Testis (tissue), 2 donors: ENCODE measurements at regions not wholly inside any gene's neighbourhood (a gene's known extent, or its start where the extent isn't known, plus 50 kb on each side); places are given as distances from the start of the nearest gene placed in this dataset.

ENCODE experiments used
- DNase-seq: peaks from one replicate; pipeline ENCODE4 v3.0.0-alpha.2; 2019
- H3K27ac ChIP-seq, 2 donors: fragments of 200-600 bp; sonication (generic); one replicate each; pipeline ENCODE4 v1.5.1; 2019
- H3K27me3 ChIP-seq: fragments of 200-600 bp; sonication (generic); one replicate; pipeline ENCODE4 v1.5.1; 2019
- H3K36me3 ChIP-seq: fragments of 200-600 bp; sonication (generic); one replicate; pipeline ENCODE4 v1.5.1; 2017; ENCODE audit warnings: low read depth; ENCODE audit errors: missing control alignments
- H3K4me1 ChIP-seq: fragments of 200-600 bp; sonication (generic); one replicate; pipeline ENCODE4 v1.5.1; 2019
- H3K4me3 ChIP-seq, 2 donors: fragments of 200-600 bp; sonication (generic); one replicate each; pipeline ENCODE4 v1.5.1; 2017 to 2019
- H3K9me3 ChIP-seq: fragments of 200-600 bp; sonication (generic); one replicate; pipeline ENCODE4 v1.5.1; 2017
- POLR2A ChIP-seq: fragments of 450-650 bp; IDR thresholded peaks from one replicate; pipeline ENCODE4 v1.6.1; 2017; ENCODE audit warnings: antibody characterized with exemption, mild to moderate bottlenecking, moderate library complexity
- WGBS, 2 donors: methylation state at CpG; one replicate each; pipeline ENCODE4 v1.1.5; 2018; 5-methylcytosine and 5-hydroxymethylcytosine counted together
- intact Hi-C: fragments of 100-400 bp; cut with DNase I; formaldehyde crosslinking; loops from one replicate; pipeline ENCODE4 v1.15.1; 2023; ENCODE audit warnings: low total_unique reads
- TF ChIP-seq, protein P1 (sequence below), 3 experiments: fragments of 450-650 bp in 2 of 3; fragments of 200-600 bp in 1 of 3; sonication (generic) in 1 of 3; IDR thresholded peaks; one replicate each; pipeline ENCODE4 v1.5.1; 2016 to 2019; ENCODE audit warnings: antibody characterized with exemption in 3 of 3, mild to moderate bottlenecking in 2 of 3, moderate library complexity in 1 of 3

DNA sequence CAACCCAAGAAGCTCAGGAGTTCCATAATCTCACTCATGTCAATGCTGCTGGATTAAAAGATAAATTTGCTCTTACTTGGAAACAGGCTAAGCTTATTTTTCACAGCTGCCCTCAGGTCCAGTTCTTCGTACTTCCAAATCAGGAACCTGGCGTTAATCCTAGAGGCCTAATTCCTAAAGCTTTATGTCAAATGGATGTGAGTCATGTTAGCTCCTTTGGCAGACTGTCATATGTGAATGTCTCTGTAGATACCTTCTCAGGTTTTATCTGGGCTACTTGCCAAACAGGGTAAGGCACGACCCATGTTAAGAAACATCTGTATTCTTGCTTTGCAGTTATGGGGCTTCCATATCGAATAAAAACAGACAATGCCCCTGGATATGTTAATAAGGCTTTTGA, 504.6 kb downstream of the ALG10 start:
- Histone ChIP-seq H3K27ac (no peak overlapping the region), H3K9me3 (no peaks in the 10 kb centered on the region), H3K27me3 (no peaks in the 10 kb centered on the region), H3K36me3 (no peaks in the 10 kb centered on the region), H3K4me1 (no peaks in the 10 kb centered on the region), H3K4me3 (no peak overlapping the region)
- intact Hi-C loops: no loop called here
- WGBS, 2 donors: 54 to 56% methylated on average over 4 of the region's 4 CpGs
- TF ChIP-seq POLR2A: no peak
- TF ChIP-seq, protein P1, sequence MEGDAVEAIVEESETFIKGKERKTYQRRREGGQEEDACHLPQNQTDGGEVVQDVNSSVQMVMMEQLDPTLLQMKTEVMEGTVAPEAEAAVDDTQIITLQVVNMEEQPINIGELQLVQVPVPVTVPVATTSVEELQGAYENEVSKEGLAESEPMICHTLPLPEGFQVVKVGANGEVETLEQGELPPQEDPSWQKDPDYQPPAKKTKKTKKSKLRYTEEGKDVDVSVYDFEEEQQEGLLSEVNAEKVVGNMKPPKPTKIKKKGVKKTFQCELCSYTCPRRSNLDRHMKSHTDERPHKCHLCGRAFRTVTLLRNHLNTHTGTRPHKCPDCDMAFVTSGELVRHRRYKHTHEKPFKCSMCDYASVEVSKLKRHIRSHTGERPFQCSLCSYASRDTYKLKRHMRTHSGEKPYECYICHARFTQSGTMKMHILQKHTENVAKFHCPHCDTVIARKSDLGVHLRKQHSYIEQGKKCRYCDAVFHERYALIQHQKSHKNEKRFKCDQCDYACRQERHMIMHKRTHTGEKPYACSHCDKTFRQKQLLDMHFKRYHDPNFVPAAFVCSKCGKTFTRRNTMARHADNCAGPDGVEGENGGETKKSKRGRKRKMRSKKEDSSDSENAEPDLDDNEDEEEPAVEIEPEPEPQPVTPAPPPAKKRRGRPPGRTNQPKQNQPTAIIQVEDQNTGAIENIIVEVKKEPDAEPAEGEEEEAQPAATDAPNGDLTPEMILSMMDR (IDR thresholded peaks at IDR 0.05): no peak
- DNase-seq: no peak

DNA sequence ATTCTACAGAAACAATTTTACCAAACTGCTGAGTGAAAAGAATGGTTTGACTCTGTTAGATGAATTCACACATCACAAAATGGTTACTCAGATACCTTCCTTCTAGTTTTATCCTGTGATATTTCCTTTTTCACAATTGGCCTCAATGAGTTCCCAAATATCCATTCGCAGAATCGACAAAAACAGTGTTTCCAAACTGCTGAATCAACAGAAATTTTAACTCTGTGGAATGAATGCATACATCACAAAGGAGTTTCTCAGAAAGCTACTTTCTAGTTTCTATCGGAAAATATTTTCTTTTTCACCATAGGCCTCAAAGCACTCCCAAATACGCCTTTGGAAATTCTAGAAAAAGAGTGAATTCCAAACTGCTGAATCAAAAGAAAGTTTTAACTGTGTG, 525.0 kb downstream of the ALG10 start:
- Histone ChIP-seq H3K4me3 (no peak overlapping the region), H3K4me1 (no peaks in the 10 kb centered on the region), H3K36me3 (no peaks in the 10 kb centered on the region), H3K27me3 (no peaks in the 10 kb centered on the region), H3K27ac (no peak overlapping the region), H3K9me3 (no peaks in the 10 kb centered on the region)
- intact Hi-C loops: no loop called here
- 78 to 82% methylated on average over 4 of the region's 4 CpGs for WGBS, 2 donors
- DNase-seq: no peak
- TF ChIP-seq POLR2A: no peak
- TF ChIP-seq, protein P1 (IDR thresholded peaks at IDR 0.05): no peak

DNA sequence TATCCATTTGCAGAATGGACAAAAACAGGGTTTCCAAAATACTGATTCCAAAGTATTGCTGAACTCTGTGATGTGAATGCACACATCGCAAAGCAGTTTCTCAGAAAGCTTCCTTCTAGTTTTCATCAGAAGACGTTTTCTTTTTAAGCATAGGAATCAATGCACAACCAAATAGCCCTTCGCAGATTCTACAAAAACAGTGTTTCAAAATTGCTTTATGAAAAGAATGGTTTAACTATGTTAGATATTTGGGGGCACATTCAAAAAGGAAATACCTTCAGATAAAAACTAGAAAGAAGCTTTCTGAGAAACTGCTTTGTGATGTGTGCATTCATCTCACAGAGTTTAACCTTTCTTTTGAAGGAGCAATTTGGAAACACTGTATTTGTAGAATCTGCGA, 569.7 kb downstream of the ALG10 start:
- no peaks in the 10 kb centered on the region for H3K27me3 ChIP-seq
- intact Hi-C loops: no loop called here
- no peak for DNase-seq
- H3K9me3 ChIP-seq: no peaks in the 10 kb centered on the region
- H3K4me1 ChIP-seq: no peaks in the 10 kb centered on the region
- WGBS, 2 donors: 62 to 70% methylated on average over 4 of the region's 4 CpGs
- TF ChIP-seq, protein P1 (IDR thresholded peaks at IDR 0.05): no peak
- no peak for TF ChIP-seq POLR2A
- H3K36me3 ChIP-seq: no peaks in the 10 kb centered on the region
- no peak overlapping the region for H3K27ac ChIP-seq
- H3K4me3 ChIP-seq: no peak overlapping the region

DNA sequence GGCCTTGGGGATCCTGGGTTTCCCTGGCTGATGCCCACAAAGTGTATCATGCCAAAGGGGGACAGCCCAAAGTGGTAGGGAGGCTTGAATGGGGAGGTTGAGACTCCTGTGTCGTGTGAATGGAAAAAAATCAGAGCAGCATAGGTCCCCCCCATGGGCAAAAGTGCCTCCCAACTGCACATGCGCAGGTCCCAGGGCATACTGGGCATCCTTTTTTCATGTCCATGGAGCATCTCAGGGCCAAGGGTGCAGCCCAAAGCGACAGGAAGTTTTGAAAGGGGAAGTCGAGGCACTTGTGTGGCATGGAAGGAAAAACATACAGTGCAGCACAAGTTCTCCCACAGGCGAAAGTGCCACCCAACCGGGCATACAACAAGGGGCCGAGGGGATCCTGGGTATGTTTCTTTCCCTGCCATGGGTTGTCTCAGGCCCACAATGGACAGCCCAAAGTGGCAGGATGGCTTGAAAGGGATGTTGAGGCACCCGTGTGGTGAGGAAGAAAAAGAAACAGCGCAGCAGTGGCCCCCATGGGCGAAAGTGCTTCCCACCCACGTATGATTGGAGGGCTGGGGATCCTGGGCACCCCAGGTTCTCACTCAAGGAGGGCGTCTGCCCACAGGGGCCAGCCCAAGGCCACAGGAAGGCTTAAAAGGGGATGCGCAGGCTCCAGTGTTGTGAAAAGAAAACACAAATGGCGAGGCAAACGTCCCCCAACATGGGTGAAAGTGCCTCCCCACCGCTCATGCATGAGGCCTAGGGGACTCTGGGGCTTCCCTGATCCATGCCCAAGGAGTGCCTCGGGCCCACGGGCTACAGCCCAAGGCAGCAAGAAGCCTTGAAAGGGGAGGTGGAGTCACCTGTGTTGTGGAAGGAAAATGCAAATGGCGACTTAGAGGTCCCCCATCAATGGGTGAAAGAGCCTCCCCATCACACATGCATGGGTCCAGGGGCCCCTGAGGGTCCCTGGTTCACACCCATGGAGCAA, 573.7 kb downstream of the ALG10 start:
- Histone ChIP-seq H3K4me3 (no peak overlapping the region), H3K27ac (no peak overlapping the region), H3K9me3 (no peaks in the 10 kb centered on the region), H3K36me3 (no peaks in the 10 kb centered on the region), H3K27me3 (no peaks in the 10 kb centered on the region), H3K4me1 (no peaks in the 10 kb centered on the region)
- TF ChIP-seq, protein P1 (IDR thresholded peaks at IDR 0.05): no peak
- TF ChIP-seq POLR2A: no peak
- intact Hi-C loops: no loop called here
- no peak for DNase-seq
- WGBS, 2 donors: 63% methylated on average over 19 of the region's 19 CpGs
